GM12878 (cell line): ENCODE measurements at regions not wholly inside any gene's neighbourhood (a gene's known extent, or its start where the extent isn't known, plus 50 kb on each side); places are given as distances from the start of the nearest gene placed in this dataset.

Experiments
- ATAC-seq: fragments of 200-7000 bp; cut with Tn5 transposase; 3 replicates; pipeline ENCODE4 v1.9.1; 2020; ENCODE audit warnings: mild to moderate bottlenecking, moderate library complexity
- BruUV-seq: library from RNA; stranded (reverse); fragments of 400-500 nt; replicated peaks from 2 replicates; lab custom pipeline; 2021; lab: Mats Ljungman, UMichigan
- CTCF ChIA-PET: fragments of 300-600 bp; sonication (Branson Sonifier 250); formaldehyde crosslinking; extraction: SDS; loops from one replicate; lab custom pipeline; 2021; ENCODE audit warnings: inconsistent platforms; lab: Yijun Ruan, JAX
- POLR2A ChIA-PET: fragments of 350-600 bp; formaldehyde crosslinking; extraction: SDS; loops from one replicate; lab custom pipeline; 2021; ENCODE audit warnings: inconsistent platforms; lab: Charles Lee
- RAD21 ChIA-PET: fragments of 300-600 bp; sonication (Branson Sonifier 250); formaldehyde crosslinking; loops from one replicate; lab custom pipeline; 2023; ENCODE audit warnings: antibody characterized with exemption; ENCODE audit not compliant: unreplicated experiment; lab: Charles Lee
- SMC1A ChIA-PET: fragments of 300-600 bp; sonication (Branson Sonifier 250); formaldehyde crosslinking; loops from one replicate; lab custom pipeline; 2023; ENCODE audit not compliant: unreplicated experiment, uncharacterized antibody; lab: Charles Lee
- DNase-seq: peaks from one replicate; pipeline ENCODE4 v3.0.0-alpha.2; 2011; ENCODE audit warnings: low read depth, low spot score
- FAIRE-seq: peaks from 3 replicates; lab custom pipeline; 2011; peaks lifted over from hg19 to GRCh38; lab: Jason Lieb, UNC
- H2AFZ ChIP-seq: 2 replicates; pipeline ENCODE4 v1.6.0; 2011; ENCODE audit warnings: low read depth, low read length, control low read depth; ENCODE audit not compliant: control insufficient read depth
- H3K27ac ChIP-seq: 2 replicates; pipeline ENCODE4 v1.5.1; 2011; ENCODE audit warnings: control low read depth; ENCODE audit not compliant: control insufficient read depth, insufficient read depth
- H3K27me3 ChIP-seq, 2 experiments: replicated peaks in 1 of 2; 2 replicates each; pipeline versions ENCODE4 v1.6.0 to v1.6.1; 2011; ENCODE audit warnings: low read length in 1 of 2; ENCODE audit not compliant: control insufficient read depth in 2 of 2, insufficient read depth in 2 of 2
- H3K36me3 ChIP-seq, 2 experiments: 2 replicates each; pipeline ENCODE4 v1.5.1; 2011; ENCODE audit warnings: low read length in 1 of 2; ENCODE audit not compliant: control insufficient read depth in 2 of 2, insufficient read depth in 2 of 2
- H3K4me1 ChIP-seq: 2 replicates; pipeline ENCODE4 v1.6.1; 2011; ENCODE audit warnings: mild to moderate bottlenecking, low read length, moderate library complexity, mixed read lengths; ENCODE audit not compliant: control insufficient read depth, insufficient read depth
- H3K4me2 ChIP-seq: 2 replicates; pipeline ENCODE4 v1.6.0; 2011; ENCODE audit warnings: control low read depth; ENCODE audit not compliant: control insufficient read depth, insufficient read depth
- H3K4me3 ChIP-seq: fragments of 200-600 bp; sonication (generic); 2 replicates; pipeline ENCODE4 v1.5.1; 2016
- H3K79me2 ChIP-seq: 2 replicates; pipeline ENCODE4 v1.6.0; 2011; ENCODE audit warnings: low read length; ENCODE audit not compliant: control insufficient read depth, insufficient read depth
- H3K9ac ChIP-seq: 2 replicates; pipeline ENCODE4 v1.8.0; 2011; ENCODE audit warnings: low read length, control low read depth, mixed read lengths; ENCODE audit not compliant: control insufficient read depth, insufficient read depth
- H3K9me3 ChIP-seq: replicated peaks from 3 replicates; pipeline ENCODE4 v1.5.1; 2011; ENCODE audit warnings: mild to moderate bottlenecking, low read length; ENCODE audit not compliant: control insufficient read depth, insufficient read depth
- H4K20me1 ChIP-seq: 2 replicates; pipeline ENCODE4 v1.6.0; 2011; ENCODE audit not compliant: control insufficient read depth, insufficient read depth
- BRCA1 ChIP-seq: IDR thresholded peaks from 2 replicates; pipeline ENCODE4 v1.6.1; 2011; ENCODE audit warnings: low read depth, low read length, improper control_type of control experiment
- CHD2 ChIP-seq: IDR thresholded peaks from 2 replicates; pipeline ENCODE4 v1.6.1; 2011; ENCODE audit warnings: low read depth, low read length, improper control_type of control experiment, borderline replicate concordance
- TBL1XR1 ChIP-seq: IDR thresholded peaks from 2 replicates; pipeline ENCODE4 v1.6.1; 2012; ENCODE audit warnings: low read depth, low read length, improper control_type of control experiment
- ZSCAN29 ChIP-seq: fragments of 450-650 bp; IDR thresholded peaks from 2 replicates; pipeline ENCODE4 v1.6.1; 2017; ENCODE audit warnings: mild to moderate bottlenecking, moderate library complexity
- WGBS: methylation state at CpG from one replicate; pipeline ENCODE4 v1.1.6; 2016; ENCODE audit warnings: low lambda C conversion rate; ENCODE audit not compliant: insufficient replicate concordance, insufficient coverage; ENCODE audit errors: missing lambda C conversion rate; 5-methylcytosine and 5-hydroxymethylcytosine counted together
- in situ Hi-C: fragments of 300-500 bp; cut with MboI; formaldehyde crosslinking; loops from 9 replicates; pipeline ENCODE4 v1.14.3; 2018; ENCODE audit warnings: mixed read lengths
- intact Hi-C: fragments of 100-400 bp; cut with micrococcal nuclease; formaldehyde crosslinking; loops from one replicate; pipeline ENCODE4 v1.14.2; 2022; ENCODE audit not compliant: unreplicated experiment
- TF ChIP-seq, protein P1 (sequence below): IDR thresholded peaks from 2 replicates; pipeline ENCODE4 v1.6.1; 2012; ENCODE audit warnings: low read depth, low read length, improper control_type of control experiment
- TF ChIP-seq, protein P2 (sequence below): IDR thresholded peaks from 2 replicates; pipeline ENCODE4 v1.6.1; 2011; ENCODE audit warnings: borderline replicate concordance, low read depth, mild to moderate bottlenecking, moderate library complexity, mixed read lengths, low read length; ENCODE audit not compliant: insufficient read depth; ENCODE audit errors: extremely low read length

DNA sequence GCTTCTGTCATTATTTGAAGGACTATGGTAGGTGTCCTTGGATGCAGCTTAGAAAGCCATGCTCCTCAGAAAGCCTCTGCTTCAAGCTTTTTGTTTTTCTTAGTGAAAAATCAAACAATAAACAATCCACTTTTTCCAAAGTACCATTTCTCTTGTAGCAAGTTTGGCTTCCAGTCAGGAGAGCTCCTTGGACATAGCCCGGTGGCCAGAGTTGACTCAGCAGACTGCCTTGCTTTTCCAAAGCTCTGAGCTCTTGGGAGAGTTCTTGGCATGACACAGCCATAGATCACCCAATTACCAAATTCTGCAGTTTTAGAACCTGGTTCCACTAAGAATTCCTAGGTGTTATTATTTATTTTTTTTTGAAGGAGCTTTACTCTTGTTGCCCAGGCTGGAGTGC lies 189.4 kb upstream of the MTPN start:
- WGBS, result 90% methylated on average over 1 of the region's 1 CpG
- SMC1A ChIA-PET, result no interaction called here
- RAD21 ChIA-PET, result interaction anchor here (1.3 kb wide), 1 partner anchor 28 kb away, joined by 3 read pairs; no protein-coding TSS in a partner anchor
- in situ Hi-C loops, result no loop called here
- no peak overlapping the region for H3K4me2 ChIP-seq
- H3K27ac ChIP-seq, result no peak overlapping the region
- no peak for FAIRE-seq
- no peak for ATAC-seq
- H3K4me3 ChIP-seq, result no peak overlapping the region
- H3K79me2 ChIP-seq, result no peaks in the 10 kb centered on the region
- no peak for DNase-seq
- H4K20me1 ChIP-seq, result no peaks in the 10 kb centered on the region
- CTCF ChIA-PET, result interaction anchor here (1.6 kb wide), 1 partner anchor 51 kb away, joined by 5 read pairs; no protein-coding TSS in a partner anchor
- no peak overlapping the region for H3K9ac ChIP-seq
- no peaks in the 10 kb centered on the region for H3K9me3 ChIP-seq
- POLR2A ChIA-PET, result no interaction called here
- intact Hi-C loops, result no loop called here
- TF ChIP-seq BRCA1 (no peak), ZSCAN29 (no peak), CHD2 (no peak), TBL1XR1 (no peak)
- TF ChIP-seq, protein P1, sequence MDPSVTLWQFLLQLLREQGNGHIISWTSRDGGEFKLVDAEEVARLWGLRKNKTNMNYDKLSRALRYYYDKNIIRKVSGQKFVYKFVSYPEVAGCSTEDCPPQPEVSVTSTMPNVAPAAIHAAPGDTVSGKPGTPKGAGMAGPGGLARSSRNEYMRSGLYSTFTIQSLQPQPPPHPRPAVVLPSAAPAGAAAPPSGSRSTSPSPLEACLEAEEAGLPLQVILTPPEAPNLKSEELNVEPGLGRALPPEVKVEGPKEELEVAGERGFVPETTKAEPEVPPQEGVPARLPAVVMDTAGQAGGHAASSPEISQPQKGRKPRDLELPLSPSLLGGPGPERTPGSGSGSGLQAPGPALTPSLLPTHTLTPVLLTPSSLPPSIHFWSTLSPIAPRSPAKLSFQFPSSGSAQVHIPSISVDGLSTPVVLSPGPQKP, result no peak
- TF ChIP-seq, protein P2, sequence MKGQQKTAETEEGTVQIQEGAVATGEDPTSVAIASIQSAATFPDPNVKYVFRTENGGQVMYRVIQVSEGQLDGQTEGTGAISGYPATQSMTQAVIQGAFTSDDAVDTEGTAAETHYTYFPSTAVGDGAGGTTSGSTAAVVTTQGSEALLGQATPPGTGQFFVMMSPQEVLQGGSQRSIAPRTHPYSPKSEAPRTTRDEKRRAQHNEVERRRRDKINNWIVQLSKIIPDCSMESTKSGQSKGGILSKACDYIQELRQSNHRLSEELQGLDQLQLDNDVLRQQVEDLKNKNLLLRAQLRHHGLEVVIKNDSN, result no peak
- H3K4me1 ChIP-seq, result no peaks in the 10 kb centered on the region
- no peaks in the 10 kb centered on the region for H3K27me3 ChIP-seq
- no peak overlapping the region for H2AFZ ChIP-seq
- no TSS peak for BruUV-seq
- no peaks in the 10 kb centered on the region for H3K36me3 ChIP-seq
